Stimulated activated CD8-positive, alpha-beta memory T cell treated with anti-CD3 and anti-CD28 coated beads, Interleukin-12 subunit alpha, Interleukin-12 subunit beta, amount 100 ng/mL, for 4 hours (primary cell): ENCODE measurements at regions not wholly inside any gene's neighbourhood (a gene's known extent, or its start where the extent isn't known, plus 50 kb on each side); places are given as distances from the start of the nearest gene placed in this dataset.

Source experiments
- DNase-seq: peaks from one replicate; pipeline ENCODE4 v3.0.0-alpha.2; 2020; ENCODE audit warnings: low read depth

GRCh38 chr21:28344985-28345384 lies 647.7 kb downstream of the LTN1 start:
- no peak for DNase-seq

DNA sequence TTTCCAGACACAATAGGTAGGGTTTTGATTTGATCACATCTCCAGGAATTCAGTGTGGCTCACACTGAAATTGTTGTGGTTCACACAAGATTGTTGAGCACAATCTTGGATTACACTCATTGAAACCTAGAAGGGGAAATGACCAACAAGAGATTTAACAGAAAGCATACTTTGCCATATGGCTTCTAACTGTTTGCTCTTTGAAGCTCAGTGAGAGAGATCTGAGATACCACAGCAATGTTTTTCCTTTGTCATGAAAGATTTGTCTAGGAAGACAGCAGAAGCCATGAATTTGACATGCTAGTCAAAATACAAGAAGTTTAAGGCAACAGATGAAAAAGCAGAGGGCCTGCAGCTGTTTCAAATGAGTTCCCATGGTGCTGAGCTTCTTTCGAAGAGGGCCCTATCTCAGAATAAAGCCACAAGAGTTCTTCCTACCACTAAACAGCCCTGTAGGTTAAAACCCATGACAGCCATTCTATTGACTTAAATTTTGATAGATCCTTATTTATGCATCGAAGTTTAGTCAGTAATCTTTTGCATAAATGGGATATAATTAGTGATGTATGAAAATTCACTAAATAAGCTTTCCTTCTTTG lies 650.4 kb downstream of the LTN1 start:
- DNase-seq = no peak

GRCh38 chr21:28339403-28339802 lies 653.3 kb downstream of the LTN1 start:
- no peak for DNase-seq

DNA sequence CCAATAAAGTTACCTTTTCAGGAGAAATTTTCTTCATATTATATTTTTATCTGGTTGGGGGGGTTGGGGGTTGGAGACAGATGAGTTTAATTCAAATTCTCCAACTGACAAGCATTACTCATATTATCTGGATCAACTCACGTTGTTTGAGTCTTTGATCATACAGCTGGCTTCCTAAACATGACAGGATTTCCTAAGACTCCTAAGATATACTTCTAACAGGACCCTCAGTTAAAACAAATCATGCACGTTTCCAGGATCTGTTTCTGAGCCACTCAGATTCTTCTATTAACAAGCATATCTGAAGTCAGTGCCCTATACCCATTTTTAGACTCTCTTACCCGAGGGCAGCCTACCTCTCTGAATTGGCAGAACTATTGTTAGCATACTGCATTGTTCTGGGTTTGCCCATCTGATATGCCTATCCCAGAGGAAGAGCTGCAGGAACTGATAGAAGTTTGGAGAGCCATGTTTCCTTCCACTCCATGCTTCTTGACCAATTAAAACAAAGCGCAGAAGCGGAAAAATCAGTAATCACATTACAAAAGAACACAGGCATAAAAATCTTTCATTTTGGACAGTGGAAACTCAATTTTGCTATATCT lies 653.9 kb downstream of the LTN1 start:
- no peak for DNase-seq

DNA sequence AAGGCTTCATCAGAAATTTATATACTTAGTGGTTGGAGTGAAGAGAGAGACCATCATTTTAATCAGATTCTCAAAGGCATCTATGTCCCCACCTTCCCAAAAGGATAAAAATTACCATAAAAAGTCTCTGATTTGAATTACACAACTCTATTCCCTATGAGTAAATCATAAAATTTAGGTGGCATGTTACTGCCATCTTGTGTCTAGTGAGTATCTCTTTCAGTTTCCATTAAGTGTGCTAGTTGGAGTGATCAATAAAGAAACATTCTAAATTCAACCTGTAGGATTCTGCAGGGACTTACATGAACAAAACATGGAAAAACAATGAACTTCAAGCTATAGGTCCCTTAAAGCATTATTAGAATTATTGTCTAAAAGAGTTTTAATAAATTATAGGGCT lies 655.4 kb downstream of the LTN1 start:
- DNase-seq = no peak

DNA sequence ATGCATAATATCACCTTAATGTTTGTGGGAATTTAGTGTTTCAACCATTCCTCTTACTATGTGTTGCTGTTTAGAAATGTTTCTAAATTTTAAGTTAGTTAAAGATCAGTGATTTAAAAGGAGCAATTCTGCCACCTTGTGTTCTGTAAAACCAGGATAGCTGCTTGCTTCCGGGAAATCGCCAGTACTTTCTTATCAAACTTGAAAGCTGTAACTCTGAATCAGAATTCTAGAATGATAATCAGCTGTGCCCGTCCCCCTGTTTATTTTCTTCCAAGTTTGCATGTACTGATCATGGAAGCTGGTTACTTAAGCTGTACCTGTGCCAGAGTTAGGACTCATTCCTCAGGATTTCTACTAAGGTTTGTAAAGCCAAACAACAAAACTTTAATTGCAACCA lies 656.4 kb downstream of the LTN1 start:
- DNase-seq = no peak

DNA sequence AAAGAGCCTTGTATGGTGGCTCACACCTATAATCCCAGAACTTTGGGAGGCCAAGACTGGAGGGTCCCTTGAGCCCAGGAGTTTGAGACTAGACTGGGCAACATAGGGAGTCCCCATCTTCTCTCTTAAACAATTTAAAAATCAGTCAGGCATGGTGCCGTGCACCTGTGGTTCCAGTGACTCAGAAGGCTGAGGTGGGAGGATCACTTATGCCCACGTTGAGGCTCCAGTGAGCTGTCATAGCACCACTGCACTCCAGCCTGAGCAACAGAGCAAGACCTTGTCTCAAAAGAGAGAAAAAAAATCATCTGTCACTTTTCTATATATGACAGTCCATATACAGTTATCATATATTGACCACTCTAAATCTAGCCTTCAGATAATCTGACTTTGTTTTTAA lies 658.3 kb downstream of the LTN1 start:
- no peak for DNase-seq

GRCh38 chr21:28333578-28334075 lies 659.0 kb downstream of the LTN1 start:
- DNase-seq = no peak

DNA sequence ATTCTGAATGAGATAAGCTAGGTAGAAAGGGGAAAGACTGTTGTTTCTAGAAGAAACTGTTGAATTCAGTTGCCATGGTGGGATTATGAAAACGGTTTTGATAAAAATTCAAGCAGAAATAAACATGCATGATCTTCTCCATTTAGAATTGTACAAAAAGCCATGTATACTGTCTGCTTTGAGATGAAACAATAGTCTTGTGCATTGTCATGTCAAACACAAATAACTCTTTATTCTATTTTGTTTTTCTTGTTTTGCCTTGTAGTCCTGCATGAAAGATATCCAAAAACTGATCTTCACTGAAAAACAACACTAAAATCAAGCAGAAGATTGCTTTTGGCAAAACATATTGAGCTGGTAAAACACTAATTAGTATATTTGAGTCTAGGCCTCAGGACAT lies 659.9 kb downstream of the LTN1 start:
- no peak for DNase-seq

- no peak for DNase-seq
Observed at GRCh38 chr21:28325618-28326017, 667.1 kb downstream of the LTN1 start.

- no peak for DNase-seq
Observed at GRCh38 chr21:28324690-28325089, 668.0 kb downstream of the LTN1 start.

GRCh38 chr21:28317177-28317950 lies 675.3 kb downstream of the LTN1 start:
- no peak for DNase-seq

- DNase-seq = no peak
Observed at GRCh38 chr21:28311411-28312190, 681.1 kb downstream of the LTN1 start.

DNA sequence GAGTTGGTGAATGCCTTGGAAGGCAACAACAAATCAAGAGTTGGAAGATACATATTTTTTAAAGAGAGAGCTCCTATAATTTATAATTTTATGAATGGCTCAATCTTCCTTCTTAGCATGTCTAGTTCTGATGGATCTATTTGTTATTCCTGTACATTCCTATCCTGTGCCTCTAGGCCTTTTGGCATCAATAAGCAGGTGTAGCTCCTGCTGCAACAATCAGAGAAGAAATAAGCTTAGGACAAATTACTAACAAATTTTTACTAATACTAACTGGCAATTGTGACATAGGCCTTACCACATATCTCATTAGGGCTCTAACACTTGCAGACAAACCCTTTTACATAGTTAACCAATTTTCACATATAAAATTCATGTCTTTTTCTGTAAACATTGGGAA lies 682.0 kb downstream of the LTN1 start:
- no peak for DNase-seq

GRCh38 chr21:28310171-28310685 lies 682.4 kb downstream of the LTN1 start:
- no peak for DNase-seq

DNA sequence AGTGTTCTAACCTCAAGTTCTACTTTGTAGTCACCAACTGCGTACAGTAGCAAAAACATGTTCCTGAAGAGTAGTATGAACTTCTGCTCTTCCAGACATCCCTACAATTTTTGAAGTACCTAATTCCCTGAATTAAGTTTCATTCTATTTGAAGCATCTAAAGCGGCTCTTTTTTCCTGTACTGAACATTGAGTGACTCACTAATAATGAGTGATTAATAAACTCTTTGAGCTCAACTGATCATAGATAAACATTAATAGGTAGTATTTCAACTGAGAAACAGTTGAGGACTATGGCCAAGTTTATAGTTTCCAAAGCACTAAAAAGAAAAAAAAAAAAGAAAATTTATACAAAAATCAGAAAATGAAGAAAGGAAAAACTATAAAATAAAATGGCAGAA lies 683.1 kb downstream of the LTN1 start:
- no peak for DNase-seq

DNA sequence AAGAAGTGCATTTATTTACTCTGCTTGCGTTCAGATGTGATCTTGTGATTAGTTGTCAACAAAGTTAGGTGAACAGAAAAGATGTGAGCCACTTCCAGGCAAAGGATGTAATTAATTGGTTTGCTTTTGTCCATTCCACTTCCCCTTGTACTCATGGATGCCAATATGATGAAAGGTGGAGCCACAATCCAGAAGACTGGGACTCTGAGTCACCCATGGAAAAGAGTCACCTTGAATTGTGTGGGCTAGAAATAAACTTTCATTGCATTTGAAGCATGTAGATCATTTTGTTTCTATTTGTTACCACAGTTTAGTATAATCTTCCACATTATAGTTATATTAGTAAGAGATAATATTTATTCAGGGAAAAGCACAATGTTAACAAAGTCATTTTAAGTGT lies 684.2 kb downstream of the LTN1 start:
- no peak for DNase-seq

DNA sequence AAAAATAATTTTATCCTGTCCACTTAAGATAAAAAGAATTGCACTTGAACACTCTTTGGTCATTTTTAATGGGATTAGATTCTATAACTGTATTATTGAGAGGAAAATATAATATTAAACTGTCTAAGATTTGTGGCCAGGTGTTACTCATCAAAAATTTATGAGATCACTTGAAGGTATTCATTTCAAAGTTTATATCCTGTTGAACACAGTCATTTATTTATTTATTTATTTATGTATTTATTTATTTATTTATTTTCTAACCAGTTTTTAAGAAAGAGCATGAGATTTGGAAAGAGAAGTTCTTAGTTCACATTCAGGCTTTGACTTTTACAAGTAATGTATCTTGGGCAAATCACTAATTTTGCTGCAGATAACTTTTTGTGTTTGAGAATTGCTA lies 692.7 kb downstream of the LTN1 start:
- DNase-seq = no peak

GRCh38 chr21:28298251-28298672 lies 694.4 kb downstream of the LTN1 start:
- no peak for DNase-seq

- no peak for DNase-seq
Observed at GRCh38 chr21:28294051-28294450, 698.6 kb downstream of the LTN1 start.

DNA sequence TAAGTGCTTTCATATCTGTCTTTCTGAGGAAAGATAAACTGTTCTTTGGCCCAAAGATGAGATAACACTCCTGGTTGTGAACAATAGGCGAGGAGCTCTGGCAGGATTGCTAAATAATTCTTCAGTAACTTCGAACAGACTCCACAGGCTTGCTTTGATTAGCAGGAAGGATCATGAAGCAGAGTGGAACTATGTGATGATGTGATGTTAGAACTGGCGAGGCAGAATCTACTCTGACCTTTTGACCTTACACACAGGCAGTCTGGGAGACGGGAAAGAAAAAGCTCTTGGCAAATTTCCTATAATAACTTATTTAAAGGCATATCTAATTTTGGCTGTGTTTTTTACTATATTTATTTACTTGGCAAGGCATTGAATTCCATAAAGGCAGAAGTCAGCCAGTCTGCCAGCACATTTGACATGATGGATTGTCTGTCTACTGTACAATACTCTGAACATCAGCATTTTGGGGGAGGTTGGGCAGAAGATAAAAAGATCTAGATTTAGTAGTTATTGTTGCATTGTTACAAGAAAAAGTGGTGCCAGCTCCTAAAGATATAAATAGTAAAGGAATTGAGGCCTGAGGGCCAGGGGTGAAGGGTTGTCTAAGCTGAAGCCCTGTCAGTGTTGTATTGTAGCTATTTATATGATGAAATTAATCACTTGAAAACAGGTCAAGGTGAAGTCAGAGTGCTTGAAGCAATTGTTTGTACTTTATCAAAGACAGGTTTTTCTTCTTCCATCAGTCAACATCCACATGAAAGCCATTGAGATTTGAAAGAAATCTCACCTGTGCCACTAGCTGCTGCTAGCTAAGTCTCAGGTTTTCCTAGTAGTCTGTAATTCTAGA lies 708.8 kb downstream of the LTN1 start:
- DNase-seq = no peak
